GM18508 (cell line): ENCODE measurements at regions not wholly inside any gene's neighbourhood (a gene's known extent, or its start where the extent isn't known, plus 50 kb on each side); places are given as distances from the start of the nearest gene placed in this dataset.

Source experiments
- ATAC-seq: cut with Tn5 transposase; IDR thresholded peaks from one replicate; pipeline ENCODE4 v1.9.1; 2021; ENCODE audit warnings: moderate number of reproducible peaks; ENCODE audit not compliant: insufficient read depth, unreplicated experiment

DNA sequence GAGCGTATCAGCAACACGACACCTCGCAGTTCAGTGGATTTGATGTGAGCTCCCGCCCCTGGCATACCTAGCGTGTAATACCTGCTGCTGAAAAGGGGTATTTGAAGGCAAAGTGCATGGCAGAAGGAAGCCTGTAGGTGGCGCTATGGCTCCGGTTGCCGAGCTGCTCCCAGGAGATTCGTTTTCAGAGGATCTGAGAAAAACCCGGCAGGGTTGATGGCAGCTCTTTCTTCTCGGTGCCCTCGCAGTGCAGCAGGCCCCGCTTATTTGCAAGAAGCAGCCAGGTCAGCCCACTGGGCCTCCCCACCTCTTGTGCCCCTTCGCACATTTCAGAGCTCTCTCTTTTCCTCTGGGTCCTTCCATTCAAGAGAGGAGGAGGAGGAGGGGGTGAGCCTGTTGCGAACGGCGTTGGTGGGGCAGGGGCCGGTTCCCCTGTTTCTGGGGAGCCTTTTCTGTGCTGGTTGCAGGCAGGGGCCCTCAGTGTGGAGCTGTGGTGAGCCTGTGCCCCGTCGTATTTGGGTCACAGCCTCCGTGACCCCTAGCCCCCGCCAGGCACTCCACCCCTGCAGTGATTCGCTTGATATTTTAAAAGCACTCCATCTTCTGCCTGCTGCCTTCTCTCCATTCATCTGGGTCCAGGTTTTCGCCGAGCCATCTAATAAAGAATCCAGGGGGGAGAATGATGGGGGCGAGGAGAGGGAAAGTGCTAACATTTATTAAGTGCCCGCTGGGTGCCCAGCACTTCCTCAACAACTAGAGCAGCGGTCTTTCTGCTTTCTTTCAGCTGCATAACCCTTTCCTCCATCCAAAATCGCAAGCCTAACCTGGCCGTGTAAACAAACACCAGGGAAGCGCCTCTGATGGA, 85.3 kb upstream of the SYT13 start:
- no peak for ATAC-seq

- no peak for ATAC-seq
Observed at GRCh38 chr11:45369313-45369712, 83.2 kb upstream of the SYT13 start.

- no peak for ATAC-seq
Observed at GRCh38 chr11:45368697-45369096, 82.6 kb upstream of the SYT13 start.

DNA sequence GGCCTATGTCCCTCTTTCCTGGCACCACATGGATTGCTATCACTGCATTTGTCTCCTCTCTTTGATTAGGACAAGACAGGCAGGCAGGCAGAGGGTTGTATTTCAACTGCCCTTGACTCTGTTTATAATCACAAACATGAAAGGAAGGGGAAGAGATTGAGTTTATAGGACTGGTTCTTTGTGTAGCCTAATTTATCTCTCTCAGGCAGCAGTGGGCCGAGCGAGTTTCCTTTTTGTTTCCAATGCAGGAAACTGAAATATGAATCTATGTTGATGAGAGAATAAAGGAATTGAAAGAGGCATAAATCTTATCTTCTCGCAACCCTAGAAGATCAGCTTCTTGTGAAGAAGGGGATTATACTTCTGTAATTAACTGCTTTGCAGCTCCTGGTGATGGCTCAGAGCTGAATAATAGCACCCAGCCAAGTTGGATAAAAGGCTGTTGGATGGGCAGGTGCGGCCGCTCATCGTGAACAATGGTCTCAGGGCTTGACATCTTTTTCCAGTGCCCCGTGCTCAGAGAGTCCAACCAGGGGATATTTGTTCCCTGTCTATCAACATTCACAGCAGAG, 80.6 kb upstream of the SYT13 start:
- ATAC-seq = no peak

GRCh38 chr11:45365961-45366618, 79.9 kb upstream of the SYT13 start:
- ATAC-seq = no peak

DNA sequence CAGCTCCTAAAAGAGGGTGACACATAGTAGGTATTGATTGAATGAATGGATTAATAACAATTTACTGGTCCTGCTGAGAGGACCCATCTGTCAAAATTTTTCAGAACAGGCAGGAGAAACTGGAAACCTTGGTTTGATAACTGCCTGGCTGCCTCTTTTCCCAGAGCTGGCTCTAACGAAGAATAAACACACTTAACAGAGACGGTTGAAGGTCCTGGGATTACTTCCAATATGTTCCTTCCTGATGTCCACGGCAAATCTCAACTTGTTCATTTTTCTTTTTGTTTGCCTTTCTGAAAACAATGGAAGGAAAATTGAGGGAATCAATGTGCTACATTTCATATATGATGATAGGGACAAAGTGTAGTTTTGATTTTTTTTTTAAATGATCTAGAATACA, 76.5 kb upstream of the SYT13 start:
- ATAC-seq = no peak

DNA sequence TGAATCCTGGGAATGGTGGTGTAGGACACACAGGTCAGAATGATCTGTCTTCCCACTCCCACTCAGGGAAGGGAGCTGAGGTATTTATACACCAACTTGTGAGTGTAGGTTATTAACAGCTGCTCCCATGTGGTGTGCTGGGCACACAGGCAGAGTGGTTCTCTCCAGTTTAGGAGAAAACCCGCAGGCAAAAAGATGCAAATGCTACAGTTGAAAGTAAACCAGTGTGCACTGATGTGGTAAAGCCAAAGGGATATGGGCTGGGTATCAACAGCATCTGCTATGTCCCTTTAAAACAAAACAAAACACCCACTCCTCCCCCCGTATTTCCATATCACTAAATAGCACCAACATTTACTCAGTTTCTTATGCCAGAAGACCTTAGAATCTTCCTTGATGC, 75.4 kb upstream of the SYT13 start:
- no peak for ATAC-seq

DNA sequence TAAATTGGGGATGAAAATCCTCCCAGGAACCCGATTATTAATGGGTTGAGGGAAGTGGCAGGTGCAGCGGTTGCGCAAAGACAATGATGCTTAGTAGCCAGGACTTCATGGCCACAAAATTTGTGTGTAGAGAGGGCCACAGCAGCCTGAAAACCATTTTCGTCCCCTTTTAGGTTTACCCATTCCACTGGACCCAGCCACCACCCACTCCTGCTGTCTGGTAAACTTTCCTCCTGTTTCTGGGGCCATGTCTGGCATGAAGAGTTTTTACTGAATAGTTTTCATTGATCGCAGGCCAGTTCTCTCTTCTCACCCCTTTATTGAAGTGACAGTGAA, 69.5 kb upstream of the SYT13 start:
- ATAC-seq = no peak

- ATAC-seq = peak; percentile 91
Observed at GRCh38 chr11:45354976-45355705, 69.0 kb upstream of the SYT13 start.

DNA sequence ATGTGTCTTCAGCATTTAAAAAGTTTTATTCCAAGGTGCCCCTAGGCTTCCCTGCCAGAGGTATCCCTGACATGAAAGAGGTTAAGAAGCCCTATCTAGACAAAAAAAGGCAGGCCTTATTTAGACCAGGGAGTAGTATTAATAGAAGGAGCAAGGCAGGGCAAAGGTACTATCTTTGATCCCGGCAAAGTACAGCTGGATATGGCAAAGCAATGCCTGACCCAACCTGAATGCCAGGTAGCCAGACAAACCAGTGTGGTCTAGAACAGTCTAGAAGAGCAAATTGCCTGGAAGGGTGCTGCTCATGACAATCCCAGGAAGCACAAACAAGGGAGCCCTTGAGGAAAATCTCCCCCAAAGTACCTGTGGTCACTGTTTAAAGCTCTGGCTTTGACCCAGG, 62.6 kb upstream of the SYT13 start:
- ATAC-seq = no peak

- ATAC-seq = no peak
Observed at GRCh38 chr11:45347348-45348082, 61.4 kb upstream of the SYT13 start.

GRCh38 chr11:45345491-45345890, 59.4 kb upstream of the SYT13 start:
- ATAC-seq = no peak

DNA sequence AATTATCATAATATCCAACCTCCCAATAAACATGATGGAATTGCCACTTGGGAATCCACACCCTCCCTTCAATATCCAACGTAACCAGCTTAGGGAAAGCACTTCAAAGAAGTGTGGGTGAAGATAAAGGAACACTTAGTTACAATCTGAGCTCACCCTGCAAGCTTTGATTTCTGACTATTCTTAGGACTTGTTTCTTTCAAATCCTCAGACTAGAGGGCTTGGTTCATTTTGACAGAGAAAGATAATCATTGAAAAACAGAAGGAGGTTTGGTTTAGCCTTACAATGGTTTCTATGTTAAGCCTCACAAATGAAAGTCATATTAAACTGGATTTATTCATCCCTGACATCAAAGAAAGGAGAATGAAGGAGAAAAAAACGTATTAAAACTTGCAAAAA, 57.9 kb upstream of the SYT13 start:
- ATAC-seq = no peak

DNA sequence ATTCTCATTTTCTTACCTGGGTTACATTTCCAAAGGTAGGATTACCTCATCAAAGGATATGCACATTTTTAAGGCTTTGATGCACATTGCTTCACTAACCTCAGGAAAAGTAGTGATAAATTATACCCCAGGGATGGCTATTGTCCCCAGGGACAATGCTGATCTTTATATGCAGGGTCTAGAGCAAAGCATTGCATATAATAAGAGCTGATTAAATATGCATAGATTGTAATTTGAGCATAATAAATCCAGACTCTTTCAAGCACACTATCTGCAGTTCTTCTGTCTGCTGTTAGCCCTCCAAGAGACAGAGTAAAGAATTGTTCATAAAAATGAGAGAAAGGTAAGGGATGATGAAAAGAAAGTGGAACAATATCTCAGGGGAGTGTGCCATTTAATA, 57.3 kb upstream of the SYT13 start:
- no peak for ATAC-seq

GRCh38 chr11:45341372-45341771, 55.2 kb upstream of the SYT13 start:
- no peak for ATAC-seq

DNA sequence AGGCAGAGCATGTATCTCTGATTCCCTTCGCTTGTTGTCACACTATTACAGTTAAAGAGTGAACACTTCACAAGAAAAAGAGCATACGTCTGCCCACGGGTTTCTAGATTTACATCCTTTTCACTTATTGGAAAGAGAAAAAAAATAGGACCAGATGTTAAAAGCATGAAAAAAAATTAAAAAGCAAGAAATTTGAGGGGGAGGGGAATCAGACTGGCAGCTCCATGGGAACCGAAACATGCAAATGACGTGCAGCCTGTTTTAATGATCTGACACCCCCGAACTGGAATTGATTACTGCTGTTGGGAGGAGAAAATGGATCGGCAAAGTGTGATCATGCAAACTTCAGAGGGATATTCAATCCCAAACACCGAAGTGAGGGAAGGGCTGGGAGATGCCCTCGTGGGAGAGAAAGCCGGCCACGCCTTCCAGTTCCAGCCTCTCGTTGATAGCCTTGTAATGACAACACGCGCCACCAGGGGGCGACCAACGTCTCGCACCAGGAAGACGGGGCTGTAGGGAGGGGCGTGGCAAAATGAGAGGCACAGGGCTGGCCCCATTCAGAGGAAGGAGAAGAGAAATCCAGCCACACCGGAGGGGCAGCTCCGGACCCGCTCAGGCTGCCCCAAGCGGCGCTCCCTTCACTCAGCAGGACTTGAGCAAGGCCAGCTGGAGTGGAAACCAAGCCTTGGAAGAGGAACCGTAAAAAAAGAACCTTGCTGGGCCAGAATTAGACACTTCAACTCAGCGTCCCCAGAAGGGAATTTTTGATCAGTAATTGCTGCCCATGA, 53.8 kb upstream of the SYT13 start:
- ATAC-seq = peak; percentile 71

GRCh38 chr11:45337583-45338360, 51.6 kb upstream of the SYT13 start:
- ATAC-seq = no peak

DNA sequence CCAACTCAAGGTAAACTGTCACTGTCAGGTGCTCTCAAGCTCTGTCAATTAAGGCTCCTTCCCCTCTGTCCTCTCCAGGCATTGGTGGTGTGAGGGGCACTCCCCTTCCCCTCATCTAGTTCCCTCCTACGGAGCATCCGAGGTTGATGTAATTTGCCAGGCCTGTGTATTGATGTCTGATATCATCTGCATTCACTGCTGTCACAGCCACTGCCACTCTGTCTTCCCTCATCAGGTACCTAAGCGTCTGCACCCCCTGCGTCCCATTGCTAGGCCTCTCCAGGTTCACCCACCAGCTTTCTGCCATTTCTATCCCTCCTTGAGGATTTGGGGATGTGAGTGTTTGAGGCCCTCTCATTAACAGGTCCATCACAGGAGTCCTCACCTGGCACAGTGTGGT, 50.0 kb upstream of the SYT13 start:
- no peak for ATAC-seq
